ENCODE measurements at regions not wholly inside any gene's neighbourhood (a gene's known extent, or its start where the extent isn't known, plus 50 kb on each side); places are given as distances from the start of the nearest gene placed in this dataset.

DNA sequence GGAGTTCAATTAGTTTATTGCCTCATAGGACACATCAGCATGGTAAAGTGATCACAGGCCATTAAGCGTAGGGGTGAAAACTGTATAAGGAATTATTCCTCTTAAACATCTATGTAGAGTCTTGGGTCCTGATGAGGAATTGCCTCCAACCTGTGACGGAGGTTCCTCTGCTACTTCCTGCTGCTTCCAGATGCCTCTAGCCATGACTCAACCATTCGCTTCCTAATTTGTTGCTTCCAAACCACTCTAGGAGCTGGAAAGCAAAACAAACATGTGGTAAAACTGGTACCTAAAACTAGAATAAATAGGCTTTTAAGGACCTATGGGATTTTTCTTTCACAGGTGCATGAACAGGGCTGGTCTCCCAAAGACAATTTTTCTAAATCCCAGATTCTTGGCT lies 253.8 kb downstream of the KLF12 start:
- no peak overlapping the region for H3K18ac ChIP-seq (ENCODE audit: low read depth, low read length)

More for the DNA sequence above, 253.8 kb downstream of the KLF12 start:
- no peak overlapping the region for H3K4me2 ChIP-seq (ENCODE audit: low read depth, low read length)
- ATAC-seq (ENCODE audit: low read depth) (no peak), DNase-seq (peak; percentile 36)
- dilution Hi-C loops (cut with HindIII; ENCODE audit: low sequenced_read_pairs, unreplicated experiment): no loop called here
- no peak overlapping the region for H2AFZ ChIP-seq (replicated peaks; ENCODE audit: low read length, poor library complexity)
- H4K20me1 ChIP-seq (ENCODE audit: insufficient read depth, low read length): no peaks in the 10 kb centered on the region
- ChIA-PET POLR2A (ENCODE audit: unreplicated experiment) (no interaction called here), CTCF (no interaction called here)
- no TSS peak for BruUV-seq (replicated peaks)
- intact Hi-C loops (cut with micrococcal nuclease): no loop called here
- H2BK120ac ChIP-seq (ENCODE audit: low read depth, low read length): no peak overlapping the region
- no peaks in the 10 kb centered on the region; the same call in 1 of the 2 replicates for H3K36me3 ChIP-seq (ENCODE audit: control insufficient read depth, insufficient read depth, low read length)
- H3K4ac ChIP-seq (ENCODE audit: low read depth, low read length): no peak overlapping the region
- no CpG with 5 or more reads among the region's 3 CpGs for whole genome bisulfite sequencing, 2 experiments (ENCODE audit: extremely low coverage in 2 of 2, insufficient read length in 1 of 2)
- H3K9me1 ChIP-seq (ENCODE audit: insufficient read depth, low read length): no peaks in the 10 kb centered on the region; the same call in 1 of the 2 replicates
- H2BK15ac ChIP-seq (ENCODE audit: low read depth, low read length): no peak overlapping the region
- no peak overlapping the region for H3K56ac ChIP-seq (ENCODE audit: extremely low read depth, insufficient read depth, low read length)
- H2AK9ac ChIP-seq (replicated peaks; ENCODE audit: low read depth, low read length, poor library complexity): no peak overlapping the region
- H3K23ac ChIP-seq (ENCODE audit: low read depth, low read length): no peak overlapping the region
- no peak for TF ChIP-seq ELK1 (IDR thresholded peaks at IDR 0.05; ENCODE audit: borderline replicate concordance, low read depth, low read length)
- no peak for TF ChIP-seq SMC3 (IDR thresholded peaks at IDR 0.05; ENCODE audit: low read depth, low read length)
- no peak for TF ChIP-seq RCOR1 (IDR thresholded peaks at IDR 0.05; ENCODE audit: insufficient replicate concordance, low read length)
- no peak for TF ChIP-seq POLR2A (IDR thresholded peaks at IDR 0.05; ENCODE audit: low read depth, low read length)
- TF ChIP-seq MXI1 (IDR thresholded peaks at IDR 0.05; ENCODE audit: borderline replicate concordance, low read depth, low read length): no peak
- TF ChIP-seq CHD1 (IDR thresholded peaks at IDR 0.05; ENCODE audit: low read depth, low read length): no peak
- no peak for TF ChIP-seq MAZ (IDR thresholded peaks at IDR 0.05; ENCODE audit: borderline replicate concordance, low read depth, low read length)
- no peak for TF ChIP-seq RAD21 (IDR thresholded peaks at IDR 0.05; ENCODE audit: low read length)
- TF ChIP-seq, protein P1, sequence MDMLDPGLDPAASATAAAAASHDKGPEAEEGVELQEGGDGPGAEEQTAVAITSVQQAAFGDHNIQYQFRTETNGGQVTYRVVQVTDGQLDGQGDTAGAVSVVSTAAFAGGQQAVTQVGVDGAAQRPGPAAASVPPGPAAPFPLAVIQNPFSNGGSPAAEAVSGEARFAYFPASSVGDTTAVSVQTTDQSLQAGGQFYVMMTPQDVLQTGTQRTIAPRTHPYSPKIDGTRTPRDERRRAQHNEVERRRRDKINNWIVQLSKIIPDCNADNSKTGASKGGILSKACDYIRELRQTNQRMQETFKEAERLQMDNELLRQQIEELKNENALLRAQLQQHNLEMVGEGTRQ (IDR thresholded peaks at IDR 0.05; ENCODE audit: low read depth, low read length): no peak
- no peak for TF ChIP-seq NFE2L2 (IDR thresholded peaks at IDR 0.05; ENCODE audit: low read depth, low read length)
- no peak for TF ChIP-seq MAFK (IDR thresholded peaks at IDR 0.05; ENCODE audit: low read depth, low read length)
- no peak for TF ChIP-seq FOS (IDR thresholded peaks at IDR 0.05; ENCODE audit: low read depth, low read length)
- no peak for TF ChIP-seq CEBPB (IDR thresholded peaks at IDR 0.05; ENCODE audit: low read depth, low read length)
- no peak for TF ChIP-seq RFX5 (IDR thresholded peaks at IDR 0.05; ENCODE audit: low read depth, low read length)
- no peak overlapping the region for H4K5ac ChIP-seq (ENCODE audit: low read depth, low read length)
- H3K4me1 ChIP-seq (ENCODE audit: control insufficient read depth, insufficient read depth, low read length): no peaks in the 10 kb centered on the region
- no peak overlapping the region for H2BK5ac ChIP-seq (ENCODE audit: low read depth, low read length, poor library complexity, severe bottlenecking)
- no peak overlapping the region for H2BK20ac ChIP-seq (ENCODE audit: low read depth, low read length)
- no peak overlapping the region for H2AK5ac ChIP-seq (ENCODE audit: low read depth, low read length)
- H3K14ac ChIP-seq (replicated peaks; ENCODE audit: low read depth, low read length): no peak overlapping the region
- no peak overlapping the region for H3K9ac ChIP-seq (ENCODE audit: low read depth, low read length)
- peaks cover 3% of the 10 kb centered on the region; the same call in 1 of the 2 replicates for H3K9me3 ChIP-seq (ENCODE audit: control insufficient read depth, insufficient read depth, low read length)
- in situ Hi-C loops (cut with MboI; ENCODE audit: low sequenced_read_pairs): no loop called here
- no peak overlapping the region for H3K4me3 ChIP-seq (ENCODE audit: insufficient read depth, low read depth, low read length)
- no peaks in the 10 kb centered on the region for H3K27me3 ChIP-seq (ENCODE audit: control insufficient read depth, insufficient read depth, low read length)
- peaks cover 20 to 33% of the 10 kb centered on the region in 2 experiments for H3K79me1 ChIP-seq (ENCODE audit: low read depth in 1 of 2, low read length in 2 of 2)
- no peak overlapping the region for H3K27ac ChIP-seq (ENCODE audit: insufficient read depth, low read length)
- H4K8ac ChIP-seq (ENCODE audit: low read depth in 2 of 2, low read length in 2 of 2): no peak overlapping the region
- no peak overlapping the region for H4K91ac ChIP-seq (ENCODE audit: insufficient read depth, low read depth, low read length)
